Calu3 (cell line): ENCODE measurements at regions not wholly inside any gene's neighbourhood (a gene's known extent, or its start where the extent isn't known, plus 50 kb on each side); places are given as distances from the start of the nearest gene placed in this dataset.

Source experiments
- BruUV-seq: library from RNA; stranded (reverse); fragments of 400-500 nt; replicated peaks from 2 replicates; lab custom pipeline; 2021; lab: Mats Ljungman, UMichigan
- CTCF ChIA-PET: fragments of 300-600 bp; sonication (Branson Sonifier 250); formaldehyde crosslinking; loops from one replicate; lab custom pipeline; 2022; ENCODE audit warnings: antibody characterized with exemption; lab: Charles Lee
- DNase-seq: peaks from one replicate; pipeline ENCODE4 v3.0.0; 2022
- H3K27ac Mint-ChIP-seq: one replicate; pipeline ENCODE4 v1.8.0; 2022; ENCODE audit warnings: mixed read lengths; ENCODE audit not compliant: unreplicated experiment
- H3K27me3 Mint-ChIP-seq: one replicate; pipeline ENCODE4 v1.8.0; 2022; ENCODE audit warnings: mixed read lengths; ENCODE audit not compliant: unreplicated experiment
- H3K36me3 Mint-ChIP-seq: one replicate; pipeline ENCODE4 v1.8.0; 2022; ENCODE audit warnings: mild to moderate bottlenecking, moderate library complexity, mixed read lengths; ENCODE audit not compliant: insufficient read depth, unreplicated experiment
- H3K4me1 Mint-ChIP-seq: one replicate; pipeline ENCODE4 v1.8.0; 2022; ENCODE audit warnings: mild to moderate bottlenecking, low read depth, mixed read lengths; ENCODE audit not compliant: unreplicated experiment
- H3K4me3 Mint-ChIP-seq: one replicate; pipeline ENCODE4 v1.8.0; 2022; ENCODE audit warnings: mild to moderate bottlenecking, low read depth, moderate library complexity, mixed read lengths; ENCODE audit not compliant: unreplicated experiment
- H3K9me3 Mint-ChIP-seq: one replicate; pipeline ENCODE4 v1.8.0; 2022; ENCODE audit warnings: low read depth, mixed read lengths; ENCODE audit not compliant: unreplicated experiment
- CTCF ChIP-seq: fragments of 200-600 bp; IDR thresholded peaks from one replicate; pipeline ENCODE4 v1.8.0; 2022; ENCODE audit warnings: antibody characterized with exemption; ENCODE audit not compliant: unreplicated experiment
- intact Hi-C: fragments of 100-400 bp; cut with micrococcal nuclease; formaldehyde crosslinking; loops from one replicate; pipeline ENCODE4 v1.10.0; 2022; ENCODE audit not compliant: unreplicated experiment

GRCh38 chr22:47564651-47565434 is 802.4 kb downstream of the TBC1D22A start:
- Mint-ChIP-seq H3K36me3 (no peaks in the 10 kb centered on the region), H3K4me3 (no peak overlapping the region), H3K27ac (no peak overlapping the region), H3K27me3 (no peaks in the 10 kb centered on the region), H3K9me3 (peaks cover 20% of the 10 kb centered on the region), H3K4me1 (no peaks in the 10 kb centered on the region)
- CTCF ChIA-PET, result no interaction called here
- no peak for TF ChIP-seq CTCF
- intact Hi-C loops, result no loop called here
- no TSS peak for BruUV-seq
- no peak for DNase-seq

DNA sequence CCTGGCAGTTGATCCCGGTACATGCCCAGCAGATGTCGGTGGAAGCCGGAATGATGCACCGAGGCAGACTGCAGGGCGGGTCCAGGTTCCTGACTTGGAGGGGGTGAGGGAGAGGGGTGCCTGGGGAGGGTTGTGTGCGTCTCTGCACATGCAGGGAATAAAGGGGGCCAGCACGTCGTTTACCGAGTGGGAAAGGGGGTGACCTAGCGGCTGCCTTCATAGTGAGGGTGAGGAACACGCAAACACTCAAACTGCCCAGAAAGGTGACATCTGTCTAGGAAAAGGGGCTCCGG is 801.7 kb downstream of the TBC1D22A start:
- Mint-ChIP-seq H3K4me1 (no peaks in the 10 kb centered on the region), H3K4me3 (no peak overlapping the region), H3K27me3 (no peaks in the 10 kb centered on the region), H3K36me3 (no peaks in the 10 kb centered on the region), H3K27ac (no peak overlapping the region), H3K9me3 (peaks cover 17% of the 10 kb centered on the region)
- no peak for DNase-seq
- BruUV-seq, result no TSS peak
- CTCF ChIA-PET, result no interaction called here
- intact Hi-C loops, result no loop called here
- TF ChIP-seq CTCF, result no peak

- Mint-ChIP-seq H3K27ac (no peak overlapping the region), H3K36me3 (no peaks in the 10 kb centered on the region), H3K9me3 (peaks cover 15% of the 10 kb centered on the region), H3K4me1 (no peaks in the 10 kb centered on the region), H3K4me3 (no peak overlapping the region), H3K27me3 (no peaks in the 10 kb centered on the region)
- DNase-seq, result no peak
- no peak for TF ChIP-seq CTCF
- no TSS peak for BruUV-seq
- intact Hi-C loops, result no loop called here
- CTCF ChIA-PET, result no interaction called here
These were observed 801.1 kb downstream of the TBC1D22A start for GRCh38 chr22:47563406-47564157.

DNA sequence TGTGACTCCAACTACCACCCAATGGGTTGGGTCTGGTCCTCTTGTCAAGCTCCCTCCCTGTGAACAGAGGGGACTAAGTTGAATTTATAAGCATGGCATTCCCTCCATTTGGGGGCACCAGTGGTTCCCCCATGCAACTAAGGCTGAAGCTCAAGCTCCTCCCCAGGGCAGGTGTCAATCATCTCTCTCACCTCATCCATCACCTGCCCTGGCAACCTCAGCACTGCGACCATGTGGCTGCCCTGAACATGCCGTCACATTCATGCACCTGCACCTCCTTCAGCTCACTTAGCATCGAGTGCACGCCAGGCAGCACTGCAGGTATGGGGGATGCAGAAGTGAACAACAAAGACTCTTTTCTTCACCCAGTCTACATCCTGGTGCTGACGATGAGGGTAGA is 799.3 kb downstream of the TBC1D22A start:
- Mint-ChIP-seq H3K4me3 (no peak overlapping the region), H3K4me1 (no peaks in the 10 kb centered on the region), H3K36me3 (no peaks in the 10 kb centered on the region), H3K27ac (no peak overlapping the region), H3K9me3 (peaks cover 26% of the 10 kb centered on the region), H3K27me3 (no peaks in the 10 kb centered on the region)
- no peak for TF ChIP-seq CTCF
- intact Hi-C loops, result no loop called here
- BruUV-seq, result no TSS peak
- CTCF ChIA-PET, result no interaction called here
- no peak for DNase-seq
